MM.1S (cell line): ENCODE measurements at regions not wholly inside any gene's neighbourhood (a gene's known extent, or its start where the extent isn't known, plus 50 kb on each side); places are given as distances from the start of the nearest gene placed in this dataset.

Experiments
- EZH2 ChIP-seq: fragments of 300-600 bp; sonication (generic); optimal IDR thresholded peaks from 2 replicates; pipeline ENCODE3; 2017; ENCODE audit warnings: low read depth, mild to moderate bottlenecking, antibody characterized with exemption, low read length, mixed read lengths
- EZH2phosphoT487 ChIP-seq: fragments of 300-600 bp; sonication (generic); IDR thresholded peaks from 2 replicates; pipeline ENCODE4 v1.6.1; 2018; ENCODE audit warnings: antibody characterized with exemption, low read length
- TF ChIP-seq, protein P1 (sequence below): fragments of 300-600 bp; sonication (generic); IDR thresholded peaks from 2 replicates; pipeline ENCODE4 v1.5.1; 2016; ENCODE audit warnings: antibody characterized with exemption, low read length, mixed read lengths

DNA sequence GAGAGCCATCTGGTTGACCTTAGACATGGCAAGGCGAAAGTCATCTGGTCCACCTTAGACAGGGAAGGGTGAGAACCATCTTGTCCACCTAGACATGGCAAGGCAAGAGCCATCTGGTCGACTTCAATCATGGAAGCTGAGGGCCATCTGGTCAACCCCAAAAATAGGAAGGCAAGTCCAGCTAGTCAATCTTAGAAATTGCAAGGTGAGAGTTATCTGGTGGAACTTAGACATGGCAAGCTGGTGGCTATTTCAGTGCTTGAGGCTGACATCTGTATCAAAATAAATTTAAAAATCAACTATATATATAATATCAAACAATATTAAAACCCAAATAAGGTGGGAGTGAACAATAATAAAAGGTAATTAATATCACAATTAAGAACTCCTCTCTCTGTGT is 83.9 kb downstream of the ZNF726 start:
- TF ChIP-seq EZH2 (no peak), EZH2phosphoT487 (no peak)
- TF ChIP-seq, protein P1, sequence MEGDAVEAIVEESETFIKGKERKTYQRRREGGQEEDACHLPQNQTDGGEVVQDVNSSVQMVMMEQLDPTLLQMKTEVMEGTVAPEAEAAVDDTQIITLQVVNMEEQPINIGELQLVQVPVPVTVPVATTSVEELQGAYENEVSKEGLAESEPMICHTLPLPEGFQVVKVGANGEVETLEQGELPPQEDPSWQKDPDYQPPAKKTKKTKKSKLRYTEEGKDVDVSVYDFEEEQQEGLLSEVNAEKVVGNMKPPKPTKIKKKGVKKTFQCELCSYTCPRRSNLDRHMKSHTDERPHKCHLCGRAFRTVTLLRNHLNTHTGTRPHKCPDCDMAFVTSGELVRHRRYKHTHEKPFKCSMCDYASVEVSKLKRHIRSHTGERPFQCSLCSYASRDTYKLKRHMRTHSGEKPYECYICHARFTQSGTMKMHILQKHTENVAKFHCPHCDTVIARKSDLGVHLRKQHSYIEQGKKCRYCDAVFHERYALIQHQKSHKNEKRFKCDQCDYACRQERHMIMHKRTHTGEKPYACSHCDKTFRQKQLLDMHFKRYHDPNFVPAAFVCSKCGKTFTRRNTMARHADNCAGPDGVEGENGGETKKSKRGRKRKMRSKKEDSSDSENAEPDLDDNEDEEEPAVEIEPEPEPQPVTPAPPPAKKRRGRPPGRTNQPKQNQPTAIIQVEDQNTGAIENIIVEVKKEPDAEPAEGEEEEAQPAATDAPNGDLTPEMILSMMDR = no peak
